ENCODE measurements at regions not wholly inside any gene's neighbourhood (a gene's known extent, or its start where the extent isn't known, plus 50 kb on each side); places are given as distances from the start of the nearest gene placed in this dataset.
A peak's percentile ranks its signal among the peaks of the same experiment; 100 is the strongest.

GRCh38 chr13:107057028-107057631 is 489.2 kb upstream of the ARGLU1 start:
- ATAC-seq (ENCODE audit: insufficient read depth, low FRiP score) (no peak), DNase-seq (peak in 1 of 3 donors; percentile 29)
- Histone ChIP-seq H3K4me1 (ENCODE audit: control insufficient read depth in 5 of 5, insufficient read depth in 5 of 5, low read length in 5 of 5) (no peaks in the 10 kb centered on the region), H3K27ac (ENCODE audit: low read depth in 1 of 2, low read length in 1 of 2) (no peak overlapping the region), H3K27me3 (ENCODE audit: control insufficient read depth in 3 of 3, insufficient read depth in 3 of 3, low read length in 2 of 3) (no peaks in the 10 kb centered on the region), H3K9me3 (ENCODE audit: control insufficient read depth in 4 of 4, insufficient read depth in 3 of 4, low read length in 3 of 4) (peaks cover 0 to 2% (median 0%) of the 10 kb centered on the region in 4 donors), H3K36me3 (ENCODE audit: control insufficient read depth in 4 of 4, insufficient read depth in 4 of 4, low read length in 4 of 4) (no peaks in the 10 kb centered on the region), H3K4me3 (no peak overlapping the region), H3K9ac (ENCODE audit: insufficient read depth in 1 of 2, low read length in 2 of 2) (no peak overlapping the region)
- no peak for TF ChIP-seq CTCF (IDR thresholded peaks at IDR 0.05; ENCODE audit: control extremely low read depth, extremely low read depth)
- WGBS, 2 donors: 45 to 63% methylated on average over 3 of the region's 3 CpGs

- peak in 2 of 3 donors; percentile 71 to 80 for DNase-seq
- Histone ChIP-seq H3K9ac (ENCODE audit: insufficient read depth in 1 of 2, low read length in 2 of 2) (no peak overlapping the region), H3K27ac (ENCODE audit: low read depth in 1 of 2, low read length in 1 of 2) (peak overlapping the region in 1 of 2 donors; percentile 53), H3K4me3 (no peak overlapping the region), H3K4me1 (ENCODE audit: control insufficient read depth in 5 of 5, insufficient read depth in 5 of 5, low read length in 5 of 5) (peaks cover 0 to 9% (median 3%) of the 10 kb centered on the region in 5 donors), H3K36me3 (ENCODE audit: control insufficient read depth in 4 of 4, insufficient read depth in 4 of 4, low read length in 4 of 4) (no peaks in the 10 kb centered on the region), H3K27me3 (ENCODE audit: control insufficient read depth in 3 of 3, insufficient read depth in 3 of 3, low read length in 2 of 3) (no peaks in the 10 kb centered on the region), H3K9me3 (ENCODE audit: control insufficient read depth in 4 of 4, insufficient read depth in 3 of 4, low read length in 3 of 4) (no peaks in the 10 kb centered on the region)
- WGBS, 2 donors: 55 to 71% methylated on average over 7 of the region's 7 CpGs
- TF ChIP-seq CTCF (IDR thresholded peaks at IDR 0.05; ENCODE audit: control extremely low read depth, extremely low read depth): no peak
- ATAC-seq (ENCODE audit: insufficient read depth, low FRiP score): no peak
Measured at GRCh38 chr13:107043021-107043956, 475.4 kb upstream of the ARGLU1 start.

GRCh38 chr13:107035778-107036177 is 467.8 kb upstream of the ARGLU1 start:
- Histone ChIP-seq H3K27ac (ENCODE audit: low read depth in 1 of 2, low read length in 1 of 2) (no peak overlapping the region), H3K27me3 (ENCODE audit: control insufficient read depth in 3 of 3, insufficient read depth in 3 of 3, low read length in 2 of 3) (no peaks in the 10 kb centered on the region), H3K4me1 (ENCODE audit: control insufficient read depth in 5 of 5, insufficient read depth in 5 of 5, low read length in 5 of 5) (peaks cover 0 to 22% (median 0%) of the 10 kb centered on the region in 5 donors), H3K4me3 (no peak overlapping the region), H3K36me3 (ENCODE audit: control insufficient read depth in 4 of 4, insufficient read depth in 4 of 4, low read length in 4 of 4) (no peaks in the 10 kb centered on the region), H3K9me3 (ENCODE audit: control insufficient read depth in 4 of 4, insufficient read depth in 3 of 4, low read length in 3 of 4) (no peaks in the 10 kb centered on the region), H3K9ac (ENCODE audit: insufficient read depth in 1 of 2, low read length in 2 of 2) (no peak overlapping the region)
- DNase-seq (peak in 1 of 3 donors; percentile 27), ATAC-seq (ENCODE audit: insufficient read depth, low FRiP score) (no peak)
- no peak for TF ChIP-seq CTCF (IDR thresholded peaks at IDR 0.05; ENCODE audit: control extremely low read depth, extremely low read depth)
- 70 to 86% methylated on average over 2 of the region's 2 CpGs for WGBS, 2 donors

Measured in lung (tissue), 11 donors.